H9 (cell line): ENCODE measurements at regions not wholly inside any gene's neighbourhood (a gene's known extent, or its start where the extent isn't known, plus 50 kb on each side); places are given as distances from the start of the nearest gene placed in this dataset.

Experiments
- DNase-seq: peaks from one replicate; pipeline ENCODE4 v3.0.0-alpha.2; 2017
- H2AFZ ChIP-seq: one replicate; pipeline ENCODE4 v1.6.1; 2013; ENCODE audit warnings: mild to moderate bottlenecking, low read length, control low read depth, moderate library complexity
- H2AK5ac ChIP-seq: 2 replicates; pipeline ENCODE4 v1.6.1; 2013; ENCODE audit warnings: low read length, control low read depth, mixed read lengths; ENCODE audit not compliant: insufficient read length
- H2BK120ac ChIP-seq: one replicate; pipeline ENCODE4 v1.6.1; 2013; ENCODE audit warnings: low read depth, mild to moderate bottlenecking, low read length, control low read depth, inconsistent platforms; ENCODE audit not compliant: poor library complexity, severe bottlenecking
- H2BK12ac ChIP-seq: 2 replicates; pipeline ENCODE4 v1.6.1; 2013; ENCODE audit warnings: low read length, control low read depth, mixed read lengths, low read depth; ENCODE audit not compliant: insufficient read length
- H2BK15ac ChIP-seq: 2 replicates; pipeline ENCODE4 v1.6.1; 2013; ENCODE audit warnings: low read depth, low read length, control low read depth
- H2BK20ac ChIP-seq: one replicate; pipeline ENCODE4 v1.6.1; 2013; ENCODE audit warnings: low read depth, mild to moderate bottlenecking, low read length, control low read depth, inconsistent platforms; ENCODE audit not compliant: poor library complexity, severe bottlenecking
- H2BK5ac ChIP-seq: 2 replicates; pipeline ENCODE4 v1.6.1; 2013; ENCODE audit warnings: low read length, control low read depth, mixed read lengths; ENCODE audit not compliant: insufficient read length
- H3K14ac ChIP-seq: 2 replicates; pipeline ENCODE4 v1.6.1; 2013; ENCODE audit warnings: low read length, control low read depth; ENCODE audit not compliant: insufficient read depth
- H3K18ac ChIP-seq: 2 replicates; pipeline ENCODE4 v1.6.1; 2013; ENCODE audit warnings: low read depth, mild to moderate bottlenecking, mixed read lengths, low read length, control low read depth; ENCODE audit not compliant: insufficient read length
- H3K23ac ChIP-seq: 2 replicates; pipeline ENCODE4 v1.6.1; 2013; ENCODE audit warnings: low read length, control low read depth, mixed read lengths, low read depth; ENCODE audit not compliant: insufficient read length
- H3K23me2 ChIP-seq: 2 replicates; pipeline ENCODE4 v1.6.1; 2013; ENCODE audit warnings: low read depth, mild to moderate bottlenecking, mixed read lengths, low read length, control low read depth; ENCODE audit not compliant: insufficient read length, poor library complexity, severe bottlenecking
- H3K27ac ChIP-seq: 2 replicates; pipeline ENCODE4 v1.5.1; 2013; ENCODE audit warnings: low read length, control low read depth, mixed read lengths, low read depth; ENCODE audit not compliant: insufficient read length
- H3K27me3 ChIP-seq: 2 replicates; pipeline ENCODE4 v1.6.1; 2013; ENCODE audit warnings: low read length, control low read depth, inconsistent platforms; ENCODE audit not compliant: insufficient read depth
- H3K4ac ChIP-seq: 2 replicates; pipeline ENCODE4 v1.6.1; 2013; ENCODE audit warnings: low read depth, mild to moderate bottlenecking, control low read depth, inconsistent platforms, low read length, moderate library complexity
- H3K4me1 ChIP-seq: 2 replicates; pipeline ENCODE4 v1.6.1; 2013; ENCODE audit warnings: low read length, control low read depth, inconsistent platforms; ENCODE audit not compliant: insufficient read depth
- H3K4me2 ChIP-seq: 2 replicates; pipeline ENCODE4 v1.6.1; 2013; ENCODE audit warnings: low read length, control low read depth, mixed read lengths; ENCODE audit not compliant: insufficient read length, insufficient read depth
- H3K56ac ChIP-seq: 2 replicates; pipeline ENCODE4 v1.6.1; 2013; ENCODE audit warnings: low read depth, mild to moderate bottlenecking, mixed read lengths, low read length, control low read depth; ENCODE audit not compliant: insufficient read length
- H3K79me1 ChIP-seq: 2 replicates; pipeline ENCODE4 v1.6.1; 2013; ENCODE audit warnings: low read depth, mild to moderate bottlenecking, moderate library complexity, low read length, control low read depth, inconsistent platforms; ENCODE audit not compliant: insufficient read depth, poor library complexity, severe bottlenecking
- H3K79me2 ChIP-seq: 2 replicates; pipeline ENCODE4 v1.6.1; 2013; ENCODE audit warnings: low read length, control low read depth, inconsistent platforms; ENCODE audit not compliant: insufficient read depth
- H3K9ac ChIP-seq: 2 replicates; pipeline ENCODE4 v1.6.1; 2013; ENCODE audit warnings: low read length, control low read depth, mixed read lengths; ENCODE audit not compliant: insufficient read length; ENCODE audit errors: extremely low read depth
- H3K9me3 ChIP-seq: one replicate; pipeline ENCODE4 v1.6.1; 2013; ENCODE audit warnings: low read depth, low read length, inconsistent platforms; ENCODE audit not compliant: control insufficient read depth
- H3T11ph ChIP-seq: one replicate; pipeline ENCODE4 v1.6.1; 2013; ENCODE audit warnings: mild to moderate bottlenecking, low read length, control low read depth, inconsistent platforms
- H4K20me1 ChIP-seq: one replicate; pipeline ENCODE4 v1.6.1; 2013; ENCODE audit not compliant: control insufficient read depth, insufficient read length, insufficient read depth
- H4K5ac ChIP-seq: 2 replicates; pipeline ENCODE4 v1.6.1; 2013; ENCODE audit warnings: low read depth, mild to moderate bottlenecking, mixed read lengths, low read length, control low read depth; ENCODE audit not compliant: insufficient read length
- H4K8ac ChIP-seq: replicated peaks from 2 replicates; pipeline ENCODE4 v1.6.1; 2013; ENCODE audit warnings: low read length, control low read depth, mixed read lengths, low read depth; ENCODE audit not compliant: insufficient read length
- H4K91ac ChIP-seq: 2 replicates; pipeline ENCODE4 v1.6.1; 2013; ENCODE audit warnings: low read depth, mild to moderate bottlenecking, moderate library complexity, mixed read lengths, low read length, control low read depth; ENCODE audit not compliant: insufficient read length
- H3K27ac Mint-ChIP-seq, 3 experiments: 2 replicates in 2 of 3; 3 replicates in 1 of 3; pipeline ENCODE4 v1.8.0; 2020 to 2021; ENCODE audit warnings: mixed read lengths in 3 of 3, mild to moderate bottlenecking in 1 of 3, moderate library complexity in 1 of 3
- H3K27me3 Mint-ChIP-seq: 2 replicates; pipeline ENCODE4 v1.8.0; 2021; ENCODE audit warnings: low read depth, mild to moderate bottlenecking, moderate library complexity, mixed read lengths
- H3K36me3 Mint-ChIP-seq, 3 experiments: 2 replicates in 2 of 3; 3 replicates in 1 of 3; pipeline ENCODE4 v1.8.0; 2020 to 2021; ENCODE audit warnings: low read depth in 3 of 3, mixed read lengths in 3 of 3; ENCODE audit not compliant: insufficient read depth in 1 of 3
- H3K4me1 Mint-ChIP-seq, 2 experiments: 2 replicates each; pipeline ENCODE4 v1.8.0; 2020; ENCODE audit warnings: mixed read lengths in 2 of 2
- H3K4me3 Mint-ChIP-seq, 2 experiments: 2 replicates in 1 of 2; 3 replicates in 1 of 2; pipeline ENCODE4 v1.8.0; 2020 to 2021; ENCODE audit warnings: mild to moderate bottlenecking in 2 of 2, mixed read lengths in 2 of 2, moderate library complexity in 1 of 2
- H3K9me3 Mint-ChIP-seq, 2 experiments: 2 replicates in 1 of 2; 3 replicates in 1 of 2; pipeline ENCODE4 v1.8.0; 2020; ENCODE audit warnings: mild to moderate bottlenecking in 2 of 2, mixed read lengths in 2 of 2, moderate library complexity in 1 of 2
- CTCF ChIP-seq: fragments of 200-600 bp; sonication (generic); conservative IDR thresholded peaks from 3 replicates; pipeline ENCODE4 v1.8.0; 2021; ENCODE audit warnings: antibody characterized with exemption, mild to moderate bottlenecking
- WGBS: extraction: QIAGEN DNeasy Blood & Tissue Kit; methylation state at CpG from one replicate; pipeline ENCODE4 v1.1.7; 2013; ENCODE audit warnings: missing lambda C conversion rate, low lambda C conversion rate, mixed read lengths; ENCODE audit not compliant: insufficient read length; ENCODE audit errors: extremely low coverage; 5-methylcytosine and 5-hydroxymethylcytosine counted together

GRCh38 chr21:22795091-22795490 is 1796.9 kb downstream of the NCAM2 start:
- Histone ChIP-seq H3K23ac (no peak overlapping the region), H3K18ac (no peak overlapping the region), H3K4me1 (no peaks in the 10 kb centered on the region), H3K27ac (no peak overlapping the region), H4K91ac (no peak overlapping the region), H3T11ph (no peak overlapping the region), H3K9ac (no peak overlapping the region), H3K23me2 (no peaks in the 10 kb centered on the region), H4K20me1 (no peaks in the 10 kb centered on the region), H3K79me2 (no peaks in the 10 kb centered on the region), H2BK5ac (no peak overlapping the region), H3K4me2 (no peak overlapping the region), H2BK120ac (no peak overlapping the region), H2BK20ac (no peak overlapping the region), H4K8ac (no peak overlapping the region), H3K79me1 (no peaks in the 10 kb centered on the region), H3K56ac (no peak overlapping the region), H4K5ac (no peak overlapping the region), H3K4ac (no peak overlapping the region), H2BK12ac (no peak overlapping the region), H2AFZ (no peak overlapping the region), H3K14ac (no peak overlapping the region), H3K27me3 (no peaks in the 10 kb centered on the region), H3K9me3 (no peaks in the 10 kb centered on the region), H2AK5ac (no peak overlapping the region), H2BK15ac (no peak overlapping the region)
- no peaks in the 10 kb centered on the region for H3K27me3 Mint-ChIP-seq
- no CpG with 5 or more reads among the region's 2 CpGs for WGBS
- H3K4me1 Mint-ChIP-seq: no peaks in the 10 kb centered on the region
- peaks cover 3% of the 10 kb centered on the region in 2 experiments; a peak in 3 of 5 replicates for H3K9me3 Mint-ChIP-seq
- no peaks in the 10 kb centered on the region; a peak in 2 of 7 replicates for H3K36me3 Mint-ChIP-seq
- no peak overlapping the region for H3K4me3 Mint-ChIP-seq
- TF ChIP-seq CTCF: no peak
- H3K27ac Mint-ChIP-seq: no peak overlapping the region
- no peak for DNase-seq
